Esophagus (tissue), 2 donors: ENCODE measurements at regions not wholly inside any gene's neighbourhood (a gene's known extent, or its start where the extent isn't known, plus 50 kb on each side); places are given as distances from the start of the nearest gene placed in this dataset.
"Not testable (repeated sequence)": the region's sequence is repeated elsewhere in the genome, so short reads cannot be mapped to it uniquely, and the experiment has no call there.

Experiments used
- H3K27ac ChIP-seq, 2 donors: one replicate each; pipeline ENCODE4 v1.5.1; 2013; ENCODE audit warnings: low read depth in 2 of 2, mild to moderate bottlenecking in 2 of 2, inconsistent platforms in 1 of 2, low read length in 1 of 2, moderate library complexity in 1 of 2
- H3K27me3 ChIP-seq, 2 donors: one replicate each; pipeline ENCODE4 v1.6.1; 2013; ENCODE audit warnings: low read length in 2 of 2, control low read depth in 1 of 2, mild to moderate bottlenecking in 1 of 2; ENCODE audit not compliant: insufficient read depth in 2 of 2, control insufficient read depth in 1 of 2
- H3K36me3 ChIP-seq, 2 donors: one replicate each; pipeline ENCODE4 v1.6.1; 2013; ENCODE audit warnings: low read length in 1 of 2; ENCODE audit not compliant: control insufficient read depth in 2 of 2, insufficient read depth in 2 of 2
- H3K4me1 ChIP-seq, 2 donors: one replicate each; pipeline ENCODE4 v1.6.1; 2013; ENCODE audit warnings: low read length in 1 of 2; ENCODE audit not compliant: control insufficient read depth in 2 of 2, insufficient read depth in 2 of 2
- H3K4me3 ChIP-seq, 2 donors: one replicate each; pipeline ENCODE4 v1.5.1; 2013; ENCODE audit warnings: low read length in 2 of 2, mild to moderate bottlenecking in 2 of 2, low read depth in 1 of 2, moderate library complexity in 1 of 2
- H3K9me3 ChIP-seq, 2 donors: one replicate each; pipeline ENCODE4 v1.6.1; 2013; ENCODE audit warnings: mild to moderate bottlenecking in 2 of 2, low read depth in 1 of 2, low read length in 1 of 2, moderate library complexity in 1 of 2; ENCODE audit not compliant: control insufficient read depth in 2 of 2, insufficient read depth in 1 of 2
- WGBS, 2 donors: extraction: QIAGEN DNeasy Blood & Tissue Kit; methylation state at CpG; one replicate each; pipeline ENCODE4 v1.1.7; 2013; 5-methylcytosine and 5-hydroxymethylcytosine counted together
- donor health status: healthy with polysubstance abuse.
- donor health status: Bipolar disorder and iron deficiency.

DNA sequence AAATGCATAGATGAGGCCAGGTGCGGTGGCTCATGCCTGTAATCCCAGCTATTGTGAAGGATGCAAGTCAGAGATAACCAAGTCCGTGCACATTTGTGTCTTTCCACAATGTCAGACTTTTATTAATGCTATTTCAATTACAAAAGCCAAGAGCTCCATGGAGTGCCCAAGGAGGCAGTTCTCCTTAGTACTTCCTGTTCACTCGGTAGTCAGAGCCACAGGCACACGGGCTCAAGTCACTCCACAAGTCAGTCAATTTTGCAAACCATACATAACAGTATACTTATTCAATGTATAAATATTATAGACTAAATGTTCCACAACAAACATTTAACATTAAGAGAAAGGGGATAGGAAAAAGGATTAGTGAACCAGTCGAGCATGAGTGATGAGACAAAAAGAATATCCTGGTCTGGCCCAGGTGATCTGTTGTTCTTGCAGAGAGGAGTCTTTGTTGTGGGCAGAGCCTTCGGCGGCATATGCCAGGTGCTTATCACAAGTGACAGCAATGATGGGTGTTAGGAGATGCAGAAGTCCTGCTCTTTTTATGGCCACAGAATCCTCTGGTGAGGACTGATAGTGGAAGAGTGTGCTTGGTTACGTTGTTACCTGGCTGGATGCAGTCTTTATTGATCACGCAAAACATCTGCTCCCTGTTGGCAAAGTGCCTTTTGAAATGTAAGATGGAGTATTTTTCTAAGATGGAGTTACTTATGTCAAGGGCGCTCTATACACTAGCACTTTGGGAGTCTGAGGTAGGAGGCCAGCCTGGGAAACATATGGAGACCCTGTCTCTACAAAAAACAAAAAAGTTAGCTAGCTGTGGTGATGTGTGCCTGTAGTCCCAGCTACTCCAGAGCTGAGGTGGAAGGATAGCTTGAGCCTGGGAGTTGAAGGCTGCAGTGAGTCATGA, 167.0 kb upstream of the FBXL17 start:
- H3K4me1 ChIP-seq, result no peaks in the 10 kb centered on the region
- no peaks in the 10 kb centered on the region for H3K27me3 ChIP-seq
- H3K36me3 ChIP-seq, result no peaks in the 10 kb centered on the region
- no peaks in the 10 kb centered on the region for H3K9me3 ChIP-seq
- H3K4me3 ChIP-seq, result no peak overlapping the region
- 50 to 52% methylated on average over 10 of the region's 10 CpGs for WGBS, 2 donors
- no peak overlapping the region for H3K27ac ChIP-seq

DNA sequence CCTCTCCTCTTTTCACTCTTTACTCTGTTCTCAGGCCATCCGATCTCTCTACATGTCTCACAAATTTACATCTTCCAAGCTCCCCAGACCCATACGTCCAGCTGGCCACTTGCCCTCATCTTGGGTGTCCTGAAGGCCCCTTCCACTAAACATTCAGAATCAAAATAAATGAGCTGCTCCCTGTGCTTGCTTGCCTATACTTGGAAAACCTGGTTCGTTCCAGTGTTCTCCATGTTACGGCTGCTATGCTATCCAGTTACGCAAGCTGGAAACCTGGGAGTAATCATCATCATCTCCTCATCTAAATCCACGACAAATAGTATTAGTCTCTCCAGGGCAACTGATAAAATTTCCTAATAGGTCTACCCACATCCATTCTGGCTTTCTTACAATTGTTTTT, 165.0 kb upstream of the FBXL17 start:
- no peak overlapping the region for H3K4me3 ChIP-seq
- no peak overlapping the region for H3K27ac ChIP-seq
- H3K4me1 ChIP-seq, result no peaks in the 10 kb centered on the region
- WGBS, 2 donors, result 80 to 86% methylated on average over 6 of the region's 6 CpGs
- H3K36me3 ChIP-seq, result no peaks in the 10 kb centered on the region
- H3K27me3 ChIP-seq, result no peaks in the 10 kb centered on the region
- H3K9me3 ChIP-seq, result no peaks in the 10 kb centered on the region

DNA sequence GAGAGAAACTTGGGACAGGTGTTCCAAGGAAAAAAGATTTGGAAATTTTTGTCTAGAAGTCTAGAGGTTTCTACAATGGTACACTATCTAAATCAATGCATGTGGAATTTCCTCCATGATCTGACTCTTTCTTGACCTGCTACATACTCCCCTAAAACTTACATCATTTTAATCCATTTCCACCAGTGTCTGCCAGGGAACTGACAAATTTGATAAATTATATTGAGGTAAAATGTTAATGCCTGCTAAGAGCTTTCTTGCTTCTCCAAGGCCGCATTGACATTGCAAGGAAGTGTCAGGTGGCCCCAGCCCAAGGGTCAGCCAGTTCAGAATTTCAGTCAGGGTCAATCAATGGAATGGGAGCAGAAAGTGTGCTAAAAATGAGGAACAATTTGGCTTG, 163.4 kb upstream of the FBXL17 start:
- Histone ChIP-seq H3K4me3 (no peak overlapping the region), H3K36me3 (no peaks in the 10 kb centered on the region), H3K27me3 (no peaks in the 10 kb centered on the region), H3K9me3 (no peaks in the 10 kb centered on the region), H3K27ac (no peak overlapping the region), H3K4me1 (no peaks in the 10 kb centered on the region)
- 1 to 33% methylated on average over 1 of the region's 1 CpG for WGBS, 2 donors

DNA sequence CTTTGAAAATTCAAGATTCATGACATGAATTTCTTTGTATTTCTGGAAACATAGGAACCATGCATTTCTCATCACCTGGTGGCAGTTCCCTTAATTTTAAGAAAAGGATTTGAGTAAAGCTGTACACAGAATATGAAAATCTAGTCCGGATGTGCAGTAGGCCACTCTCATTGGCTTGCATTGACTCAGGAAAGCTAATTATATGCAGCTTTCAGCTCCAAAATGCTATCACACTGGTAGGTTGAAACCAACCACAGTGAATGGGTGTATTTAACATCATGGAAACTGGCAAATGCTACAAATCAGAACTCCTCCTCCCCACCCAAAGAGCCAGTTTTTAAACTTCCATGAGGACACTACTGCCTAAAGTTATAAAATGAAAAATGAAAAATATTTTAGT, 161.6 kb upstream of the FBXL17 start:
- 81 to 91% methylated on average over 1 of the region's 1 CpG for WGBS, 2 donors
- no peaks in the 10 kb centered on the region for H3K27me3 ChIP-seq
- no peak overlapping the region for H3K27ac ChIP-seq
- H3K9me3 ChIP-seq, result no peaks in the 10 kb centered on the region
- no peak overlapping the region for H3K4me3 ChIP-seq
- no peaks in the 10 kb centered on the region for H3K36me3 ChIP-seq
- H3K4me1 ChIP-seq, result no peaks in the 10 kb centered on the region

DNA sequence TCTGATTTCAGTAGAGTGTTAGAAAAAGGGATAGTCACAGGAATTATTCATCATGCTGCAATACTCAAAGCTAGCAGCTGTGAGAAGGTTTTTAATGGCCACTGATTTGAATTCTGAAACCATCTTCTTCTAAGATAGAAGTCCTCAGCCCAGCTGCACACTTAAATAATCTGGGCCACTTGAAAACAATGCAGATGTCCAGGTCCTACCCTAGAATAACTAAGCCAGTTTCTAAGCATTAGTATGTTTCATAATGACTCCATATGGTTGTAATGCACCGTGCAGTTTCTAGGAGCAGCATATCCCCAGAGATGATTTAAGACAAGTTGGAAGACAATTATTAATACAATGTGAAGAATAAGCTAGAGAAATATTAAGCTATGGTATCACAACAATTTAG, 159.9 kb upstream of the FBXL17 start:
- H3K4me3 ChIP-seq, result no peak overlapping the region
- no peaks in the 10 kb centered on the region for H3K36me3 ChIP-seq
- no peaks in the 10 kb centered on the region for H3K9me3 ChIP-seq
- no peaks in the 10 kb centered on the region for H3K27me3 ChIP-seq
- H3K27ac ChIP-seq, result no peak overlapping the region
- no peaks in the 10 kb centered on the region for H3K4me1 ChIP-seq
- 76 to 82% methylated on average over 1 of the region's 1 CpG for WGBS, 2 donors

DNA sequence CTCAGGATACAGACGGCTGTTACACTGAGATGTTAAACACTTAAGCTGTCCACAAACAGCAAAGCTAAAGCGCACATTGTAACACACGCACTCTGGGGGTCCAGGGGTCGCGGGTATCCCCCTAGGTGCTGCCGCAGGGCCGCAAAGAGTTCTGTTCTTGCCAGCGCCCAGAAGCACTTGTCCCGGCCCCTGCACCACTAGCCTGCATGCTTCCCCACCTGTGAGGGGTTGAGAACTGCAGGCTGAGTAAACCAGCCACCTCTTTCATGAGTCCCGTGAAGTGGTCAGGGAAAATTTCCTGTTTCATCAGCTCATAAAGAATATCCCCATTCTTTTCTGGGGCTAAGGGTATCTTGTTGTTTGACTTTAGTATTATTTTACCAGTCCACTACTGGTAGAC, 154.4 kb upstream of the FBXL17 start:
- no peaks in the 10 kb centered on the region for H3K9me3 ChIP-seq
- H3K4me3 ChIP-seq, result no peak overlapping the region
- H3K27me3 ChIP-seq, result no peaks in the 10 kb centered on the region
- H3K36me3 ChIP-seq, result no peaks in the 10 kb centered on the region
- H3K4me1 ChIP-seq, result peaks cover 0 to 2% of the 10 kb centered on the region in 2 donors
- WGBS, 2 donors, result 78 to 85% methylated on average over 10 of the region's 10 CpGs
- no peak overlapping the region for H3K27ac ChIP-seq

DNA sequence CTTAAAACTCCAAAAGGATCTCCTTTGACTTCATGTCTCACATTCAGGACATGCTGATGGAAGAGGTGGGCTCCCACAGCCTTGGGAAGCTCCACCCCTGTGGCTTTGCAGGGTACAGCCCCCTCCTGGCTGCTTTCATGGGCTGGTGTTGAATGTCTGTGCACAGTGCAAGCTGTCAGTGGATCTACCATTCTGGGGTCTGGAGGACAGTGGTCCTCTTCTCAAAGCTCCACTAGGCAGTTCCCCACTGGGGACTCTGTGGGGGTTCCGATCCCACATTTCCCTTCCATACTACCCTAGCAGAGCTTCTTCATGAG, 150.2 kb upstream of the FBXL17 start:
- not testable (repeated sequence) for H3K27ac ChIP-seq, H3K4me3 ChIP-seq, H3K27me3 ChIP-seq, H3K4me1 ChIP-seq, H3K9me3 ChIP-seq, H3K36me3 ChIP-seq
- WGBS, 2 donors, result 96 to 100% methylated on average over 1 of the region's 1 CpG

DNA sequence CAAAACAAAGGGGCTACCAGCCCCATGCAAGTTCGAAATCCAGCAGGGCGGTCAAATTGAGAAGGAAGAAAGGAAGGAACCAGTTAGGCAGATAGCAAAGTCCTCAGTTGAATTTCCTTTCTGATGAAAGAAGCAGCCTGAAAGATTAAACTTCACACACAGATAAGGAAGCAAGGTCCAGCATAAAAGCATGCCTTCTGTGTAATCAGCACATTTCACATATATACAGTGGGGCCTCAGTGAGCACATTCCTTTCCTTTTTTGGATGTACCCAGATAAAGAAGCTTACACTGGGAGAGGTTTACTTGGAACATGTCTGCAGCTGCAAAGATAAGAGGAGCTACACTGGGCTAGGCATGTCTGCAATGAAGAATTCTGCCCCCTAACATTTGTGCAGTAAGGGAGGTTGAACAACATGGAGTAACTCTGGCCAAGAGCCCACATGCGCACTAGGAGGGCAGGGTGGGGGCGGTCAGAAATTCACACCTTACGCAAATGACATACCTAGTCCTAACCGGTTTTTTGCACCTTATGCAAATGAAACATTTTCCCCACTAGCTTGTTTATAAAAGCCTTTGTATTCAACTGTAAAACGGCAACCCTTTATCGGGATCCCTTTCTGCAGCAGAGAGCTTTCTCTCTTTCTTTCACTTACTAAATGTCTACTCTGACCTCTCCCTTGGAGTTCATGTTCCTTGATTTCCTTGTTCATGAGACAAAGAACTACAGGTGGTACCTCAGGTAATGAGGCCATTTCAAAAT, 149.7 kb upstream of the FBXL17 start:
- WGBS, 2 donors, result 58 to 63% methylated on average over 8 of the region's 8 CpGs
- Histone ChIP-seq H3K9me3 (peaks cover 0 to 2% of the 10 kb centered on the region in 2 donors), H3K27me3 (no peaks in the 10 kb centered on the region), H3K36me3 (no peaks in the 10 kb centered on the region), H3K4me1 (peaks cover 0 to 2% of the 10 kb centered on the region in 2 donors), H3K4me3 (no peak overlapping the region), H3K27ac (no peak overlapping the region)

DNA sequence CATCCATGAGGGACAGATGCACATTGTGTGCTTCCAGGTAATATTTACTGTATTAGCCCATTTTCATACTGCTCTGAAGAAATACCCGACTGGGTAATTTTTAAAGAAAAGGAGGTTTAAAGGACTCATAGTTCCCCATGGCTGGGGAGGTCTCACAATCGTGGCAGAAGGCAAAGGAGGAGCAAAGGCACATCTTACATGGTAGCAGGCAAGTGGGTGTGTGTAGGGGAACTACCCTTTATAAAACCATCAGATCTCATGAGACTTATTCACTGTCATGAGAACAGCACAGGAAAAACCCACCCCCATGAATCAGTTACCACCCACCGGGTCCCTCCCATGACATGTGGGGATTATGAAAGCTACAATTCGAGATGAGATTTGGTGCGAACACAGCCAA, 148.8 kb upstream of the FBXL17 start:
- 90 to 93% methylated on average over 5 of the region's 5 CpGs for WGBS, 2 donors
- Histone ChIP-seq H3K36me3 (no peaks in the 10 kb centered on the region), H3K27me3 (no peaks in the 10 kb centered on the region), H3K4me1 (peaks cover 0 to 2% of the 10 kb centered on the region in 2 donors), H3K27ac (no peak overlapping the region), H3K9me3 (peaks cover 0 to 2% of the 10 kb centered on the region in 2 donors), H3K4me3 (no peak overlapping the region)
